H9 (cell line): ENCODE measurements at regions not wholly inside any gene's neighbourhood (a gene's known extent, or its start where the extent isn't known, plus 50 kb on each side); places are given as distances from the start of the nearest gene placed in this dataset.

Experiments
- DNase-seq: peaks from one replicate; pipeline ENCODE4 v3.0.0-alpha.2; 2017
- H2AFZ ChIP-seq: one replicate; pipeline ENCODE4 v1.6.1; 2013; ENCODE audit warnings: mild to moderate bottlenecking, low read length, control low read depth, moderate library complexity
- H2AK5ac ChIP-seq: 2 replicates; pipeline ENCODE4 v1.6.1; 2013; ENCODE audit warnings: low read length, control low read depth, mixed read lengths; ENCODE audit not compliant: insufficient read length
- H2BK120ac ChIP-seq: one replicate; pipeline ENCODE4 v1.6.1; 2013; ENCODE audit warnings: low read depth, mild to moderate bottlenecking, low read length, control low read depth, inconsistent platforms; ENCODE audit not compliant: poor library complexity, severe bottlenecking
- H2BK12ac ChIP-seq: 2 replicates; pipeline ENCODE4 v1.6.1; 2013; ENCODE audit warnings: low read length, control low read depth, mixed read lengths, low read depth; ENCODE audit not compliant: insufficient read length
- H2BK15ac ChIP-seq: 2 replicates; pipeline ENCODE4 v1.6.1; 2013; ENCODE audit warnings: low read depth, low read length, control low read depth
- H2BK20ac ChIP-seq: one replicate; pipeline ENCODE4 v1.6.1; 2013; ENCODE audit warnings: low read depth, mild to moderate bottlenecking, low read length, control low read depth, inconsistent platforms; ENCODE audit not compliant: poor library complexity, severe bottlenecking
- H2BK5ac ChIP-seq: 2 replicates; pipeline ENCODE4 v1.6.1; 2013; ENCODE audit warnings: low read length, control low read depth, mixed read lengths; ENCODE audit not compliant: insufficient read length
- H3K14ac ChIP-seq: 2 replicates; pipeline ENCODE4 v1.6.1; 2013; ENCODE audit warnings: low read length, control low read depth; ENCODE audit not compliant: insufficient read depth
- H3K18ac ChIP-seq: 2 replicates; pipeline ENCODE4 v1.6.1; 2013; ENCODE audit warnings: low read depth, mild to moderate bottlenecking, mixed read lengths, low read length, control low read depth; ENCODE audit not compliant: insufficient read length
- H3K23ac ChIP-seq: 2 replicates; pipeline ENCODE4 v1.6.1; 2013; ENCODE audit warnings: low read length, control low read depth, mixed read lengths, low read depth; ENCODE audit not compliant: insufficient read length
- H3K23me2 ChIP-seq: 2 replicates; pipeline ENCODE4 v1.6.1; 2013; ENCODE audit warnings: low read depth, mild to moderate bottlenecking, mixed read lengths, low read length, control low read depth; ENCODE audit not compliant: insufficient read length, poor library complexity, severe bottlenecking
- H3K27ac ChIP-seq: 2 replicates; pipeline ENCODE4 v1.5.1; 2013; ENCODE audit warnings: low read length, control low read depth, mixed read lengths, low read depth; ENCODE audit not compliant: insufficient read length
- H3K27me3 ChIP-seq: 2 replicates; pipeline ENCODE4 v1.6.1; 2013; ENCODE audit warnings: low read length, control low read depth, inconsistent platforms; ENCODE audit not compliant: insufficient read depth
- H3K4ac ChIP-seq: 2 replicates; pipeline ENCODE4 v1.6.1; 2013; ENCODE audit warnings: low read depth, mild to moderate bottlenecking, control low read depth, inconsistent platforms, low read length, moderate library complexity
- H3K4me1 ChIP-seq: 2 replicates; pipeline ENCODE4 v1.6.1; 2013; ENCODE audit warnings: low read length, control low read depth, inconsistent platforms; ENCODE audit not compliant: insufficient read depth
- H3K4me2 ChIP-seq: 2 replicates; pipeline ENCODE4 v1.6.1; 2013; ENCODE audit warnings: low read length, control low read depth, mixed read lengths; ENCODE audit not compliant: insufficient read length, insufficient read depth
- H3K56ac ChIP-seq: 2 replicates; pipeline ENCODE4 v1.6.1; 2013; ENCODE audit warnings: low read depth, mild to moderate bottlenecking, mixed read lengths, low read length, control low read depth; ENCODE audit not compliant: insufficient read length
- H3K79me1 ChIP-seq: 2 replicates; pipeline ENCODE4 v1.6.1; 2013; ENCODE audit warnings: low read depth, mild to moderate bottlenecking, moderate library complexity, low read length, control low read depth, inconsistent platforms; ENCODE audit not compliant: insufficient read depth, poor library complexity, severe bottlenecking
- H3K79me2 ChIP-seq: 2 replicates; pipeline ENCODE4 v1.6.1; 2013; ENCODE audit warnings: low read length, control low read depth, inconsistent platforms; ENCODE audit not compliant: insufficient read depth
- H3K9ac ChIP-seq: 2 replicates; pipeline ENCODE4 v1.6.1; 2013; ENCODE audit warnings: low read length, control low read depth, mixed read lengths; ENCODE audit not compliant: insufficient read length; ENCODE audit errors: extremely low read depth
- H3K9me3 ChIP-seq: one replicate; pipeline ENCODE4 v1.6.1; 2013; ENCODE audit warnings: low read depth, low read length, inconsistent platforms; ENCODE audit not compliant: control insufficient read depth
- H3T11ph ChIP-seq: one replicate; pipeline ENCODE4 v1.6.1; 2013; ENCODE audit warnings: mild to moderate bottlenecking, low read length, control low read depth, inconsistent platforms
- H4K20me1 ChIP-seq: one replicate; pipeline ENCODE4 v1.6.1; 2013; ENCODE audit not compliant: control insufficient read depth, insufficient read length, insufficient read depth
- H4K5ac ChIP-seq: 2 replicates; pipeline ENCODE4 v1.6.1; 2013; ENCODE audit warnings: low read depth, mild to moderate bottlenecking, mixed read lengths, low read length, control low read depth; ENCODE audit not compliant: insufficient read length
- H4K8ac ChIP-seq: replicated peaks from 2 replicates; pipeline ENCODE4 v1.6.1; 2013; ENCODE audit warnings: low read length, control low read depth, mixed read lengths, low read depth; ENCODE audit not compliant: insufficient read length
- H4K91ac ChIP-seq: 2 replicates; pipeline ENCODE4 v1.6.1; 2013; ENCODE audit warnings: low read depth, mild to moderate bottlenecking, moderate library complexity, mixed read lengths, low read length, control low read depth; ENCODE audit not compliant: insufficient read length
- H3K27ac Mint-ChIP-seq, 3 experiments: 2 replicates in 2 of 3; 3 replicates in 1 of 3; pipeline ENCODE4 v1.8.0; 2020 to 2021; ENCODE audit warnings: mixed read lengths in 3 of 3, mild to moderate bottlenecking in 1 of 3, moderate library complexity in 1 of 3
- H3K27me3 Mint-ChIP-seq: 2 replicates; pipeline ENCODE4 v1.8.0; 2021; ENCODE audit warnings: low read depth, mild to moderate bottlenecking, moderate library complexity, mixed read lengths
- H3K36me3 Mint-ChIP-seq, 3 experiments: 2 replicates in 2 of 3; 3 replicates in 1 of 3; pipeline ENCODE4 v1.8.0; 2020 to 2021; ENCODE audit warnings: low read depth in 3 of 3, mixed read lengths in 3 of 3; ENCODE audit not compliant: insufficient read depth in 1 of 3
- H3K4me1 Mint-ChIP-seq, 2 experiments: 2 replicates each; pipeline ENCODE4 v1.8.0; 2020; ENCODE audit warnings: mixed read lengths in 2 of 2
- H3K4me3 Mint-ChIP-seq, 2 experiments: 2 replicates in 1 of 2; 3 replicates in 1 of 2; pipeline ENCODE4 v1.8.0; 2020 to 2021; ENCODE audit warnings: mild to moderate bottlenecking in 2 of 2, mixed read lengths in 2 of 2, moderate library complexity in 1 of 2
- H3K9me3 Mint-ChIP-seq, 2 experiments: 2 replicates in 1 of 2; 3 replicates in 1 of 2; pipeline ENCODE4 v1.8.0; 2020; ENCODE audit warnings: mild to moderate bottlenecking in 2 of 2, mixed read lengths in 2 of 2, moderate library complexity in 1 of 2
- CTCF ChIP-seq: fragments of 200-600 bp; sonication (generic); conservative IDR thresholded peaks from 3 replicates; pipeline ENCODE4 v1.8.0; 2021; ENCODE audit warnings: antibody characterized with exemption, mild to moderate bottlenecking
- WGBS: extraction: QIAGEN DNeasy Blood & Tissue Kit; methylation state at CpG from one replicate; pipeline ENCODE4 v1.1.7; 2013; ENCODE audit warnings: missing lambda C conversion rate, low lambda C conversion rate, mixed read lengths; ENCODE audit not compliant: insufficient read length; ENCODE audit errors: extremely low coverage; 5-methylcytosine and 5-hydroxymethylcytosine counted together

GRCh38 chr17:70483624-70484023, 314.3 kb downstream of the KCNJ2 start:
- Histone ChIP-seq H3K4ac (no peak overlapping the region), H3T11ph (no peak overlapping the region), H3K23ac (no peak overlapping the region), H4K8ac (no peak overlapping the region), H3K14ac (no peak overlapping the region), H4K20me1 (no peaks in the 10 kb centered on the region), H3K18ac (no peak overlapping the region), H2BK5ac (no peak overlapping the region), H3K79me1 (no peaks in the 10 kb centered on the region), H2BK120ac (no peak overlapping the region), H3K27me3 (no peaks in the 10 kb centered on the region), H3K79me2 (no peaks in the 10 kb centered on the region), H3K27ac (no peak overlapping the region), H2AFZ (no peak overlapping the region), H2BK12ac (no peak overlapping the region), H3K4me1 (no peaks in the 10 kb centered on the region), H3K9ac (no peak overlapping the region), H3K4me2 (no peak overlapping the region), H4K91ac (no peak overlapping the region), H2BK15ac (no peak overlapping the region), H3K56ac (no peak overlapping the region), H2BK20ac (no peak overlapping the region), H2AK5ac (no peak overlapping the region), H3K23me2 (no peaks in the 10 kb centered on the region), H3K9me3 (no peaks in the 10 kb centered on the region), H4K5ac (no peak overlapping the region)
- H3K36me3 Mint-ChIP-seq: peaks cover 5 to 11% (median 6%) of the 10 kb centered on the region in 3 experiments; a peak in 5 of 7 replicates
- no peak for TF ChIP-seq CTCF
- no peak overlapping the region for H3K27ac Mint-ChIP-seq
- DNase-seq: no peak
- no peaks in the 10 kb centered on the region; the same call in 1 of the 2 replicates for H3K27me3 Mint-ChIP-seq
- H3K4me3 Mint-ChIP-seq: no peak overlapping the region
- H3K9me3 Mint-ChIP-seq: peaks cover 10 to 15% of the 10 kb centered on the region in 2 experiments
- no CpG with 5 or more reads among the region's 3 CpGs for WGBS
- no peaks in the 10 kb centered on the region for H3K4me1 Mint-ChIP-seq
